Ascending aorta (tissue), 2 donors: ENCODE measurements at regions not wholly inside any gene's neighbourhood (a gene's known extent, or its start where the extent isn't known, plus 50 kb on each side); places are given as distances from the start of the nearest gene placed in this dataset.

Source experiments
- DNase-seq, 2 donors: peaks; one replicate each; pipeline ENCODE4 v3.0.0-alpha.2; 2019; ENCODE audit warnings: low spot score in 2 of 2
- H3K27ac ChIP-seq, 2 donors: fragments of 200-600 bp; sonication (generic); one replicate each; pipeline ENCODE4 v1.5.1; 2016 to 2017; ENCODE audit warnings: mild to moderate bottlenecking in 1 of 2
- H3K27me3 ChIP-seq: fragments of 200-600 bp; sonication (generic); one replicate; pipeline ENCODE4 v1.5.1; 2017
- H3K36me3 ChIP-seq, 2 donors: fragments of 200-600 bp; sonication (generic); one replicate each; pipeline ENCODE4 v1.5.1; 2016
- H3K4me1 ChIP-seq, 2 donors: fragments of 200-600 bp; sonication (generic); one replicate each; pipeline ENCODE4 v1.5.1; 2016 to 2017; ENCODE audit warnings: mild to moderate bottlenecking in 1 of 2
- H3K4me3 ChIP-seq, 2 donors: fragments of 200-600 bp; sonication (generic); one replicate each; pipeline ENCODE4 v1.5.1; 2016 to 2017; ENCODE audit warnings: mild to moderate bottlenecking in 1 of 2
- H3K9me3 ChIP-seq, 2 donors: fragments of 200-600 bp; sonication (generic); one replicate each; pipeline ENCODE4 v1.5.1; 2016
- intact Hi-C: fragments of 100-400 bp; cut with DNase I; formaldehyde crosslinking; loops from one replicate; pipeline ENCODE4 v1.15.1; 2023
- TF ChIP-seq, protein P1 (sequence below), 3 experiments: fragments of 200-600 bp in 2 of 3; fragments of 450-650 bp in 1 of 3; sonication (generic) in 2 of 3; IDR thresholded peaks; one replicate each; pipeline ENCODE4 v1.5.1; 2016 to 2019; ENCODE audit warnings: antibody characterized with exemption in 3 of 3, mild to moderate bottlenecking in 1 of 3, moderate library complexity in 1 of 3

- Histone ChIP-seq H3K27ac (no peak overlapping the region), H3K9me3 (no peaks in the 10 kb centered on the region), H3K4me1 (no peaks in the 10 kb centered on the region), H3K27me3 (no peaks in the 10 kb centered on the region), H3K36me3 (no peaks in the 10 kb centered on the region), H3K4me3 (no peak overlapping the region)
- intact Hi-C loops = no loop called here
- no peak for DNase-seq
- TF ChIP-seq, protein P1, sequence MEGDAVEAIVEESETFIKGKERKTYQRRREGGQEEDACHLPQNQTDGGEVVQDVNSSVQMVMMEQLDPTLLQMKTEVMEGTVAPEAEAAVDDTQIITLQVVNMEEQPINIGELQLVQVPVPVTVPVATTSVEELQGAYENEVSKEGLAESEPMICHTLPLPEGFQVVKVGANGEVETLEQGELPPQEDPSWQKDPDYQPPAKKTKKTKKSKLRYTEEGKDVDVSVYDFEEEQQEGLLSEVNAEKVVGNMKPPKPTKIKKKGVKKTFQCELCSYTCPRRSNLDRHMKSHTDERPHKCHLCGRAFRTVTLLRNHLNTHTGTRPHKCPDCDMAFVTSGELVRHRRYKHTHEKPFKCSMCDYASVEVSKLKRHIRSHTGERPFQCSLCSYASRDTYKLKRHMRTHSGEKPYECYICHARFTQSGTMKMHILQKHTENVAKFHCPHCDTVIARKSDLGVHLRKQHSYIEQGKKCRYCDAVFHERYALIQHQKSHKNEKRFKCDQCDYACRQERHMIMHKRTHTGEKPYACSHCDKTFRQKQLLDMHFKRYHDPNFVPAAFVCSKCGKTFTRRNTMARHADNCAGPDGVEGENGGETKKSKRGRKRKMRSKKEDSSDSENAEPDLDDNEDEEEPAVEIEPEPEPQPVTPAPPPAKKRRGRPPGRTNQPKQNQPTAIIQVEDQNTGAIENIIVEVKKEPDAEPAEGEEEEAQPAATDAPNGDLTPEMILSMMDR (IDR thresholded peaks at IDR 0.05) = no peak
These were observed 304.8 kb upstream of the ATP2B1 start for GRCh38 chr12:90013409-90013808.

GRCh38 chr12:90010089-90010488 is 301.5 kb upstream of the ATP2B1 start:
- H3K36me3 ChIP-seq = no peaks in the 10 kb centered on the region
- H3K27me3 ChIP-seq = no peaks in the 10 kb centered on the region
- no peak overlapping the region for H3K4me3 ChIP-seq
- H3K4me1 ChIP-seq = no peaks in the 10 kb centered on the region
- no peak for DNase-seq
- intact Hi-C loops = no loop called here
- no peak overlapping the region for H3K27ac ChIP-seq
- no peaks in the 10 kb centered on the region for H3K9me3 ChIP-seq
- TF ChIP-seq, protein P1 (IDR thresholded peaks at IDR 0.05) = no peak

DNA sequence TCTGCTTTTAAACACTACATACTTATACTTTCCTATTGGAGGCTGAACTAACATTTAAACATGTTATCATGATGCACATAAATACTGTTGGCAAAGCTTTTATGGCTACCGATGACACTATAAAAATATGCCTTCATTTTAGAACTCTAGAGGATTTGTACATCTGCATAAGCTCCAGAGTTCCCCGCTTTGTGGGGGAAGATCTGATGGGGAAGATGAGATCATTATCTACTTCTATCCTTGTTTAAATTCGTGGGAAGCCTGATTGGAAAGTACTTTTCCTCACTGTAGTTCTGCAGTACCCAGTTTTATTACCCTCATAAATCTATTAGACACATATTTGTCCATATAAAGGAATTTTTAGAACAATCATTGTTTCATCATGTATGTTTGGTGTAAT is 299.6 kb upstream of the ATP2B1 start:
- no peaks in the 10 kb centered on the region for H3K36me3 ChIP-seq
- H3K4me1 ChIP-seq = no peaks in the 10 kb centered on the region
- no peak overlapping the region for H3K27ac ChIP-seq
- no peak overlapping the region for H3K4me3 ChIP-seq
- intact Hi-C loops = no loop called here
- no peak for DNase-seq
- TF ChIP-seq, protein P1 (IDR thresholded peaks at IDR 0.05) = no peak
- no peaks in the 10 kb centered on the region for H3K9me3 ChIP-seq
- H3K27me3 ChIP-seq = no peaks in the 10 kb centered on the region

GRCh38 chr12:90004319-90005074 is 295.9 kb upstream of the ATP2B1 start:
- Histone ChIP-seq H3K27me3 (no peaks in the 10 kb centered on the region), H3K9me3 (no peaks in the 10 kb centered on the region), H3K36me3 (no peaks in the 10 kb centered on the region), H3K27ac (no peak overlapping the region), H3K4me1 (no peaks in the 10 kb centered on the region), H3K4me3 (no peak overlapping the region)
- intact Hi-C loops = no loop called here
- DNase-seq = no peak
- TF ChIP-seq, protein P1 (IDR thresholded peaks at IDR 0.05) = no peak

DNA sequence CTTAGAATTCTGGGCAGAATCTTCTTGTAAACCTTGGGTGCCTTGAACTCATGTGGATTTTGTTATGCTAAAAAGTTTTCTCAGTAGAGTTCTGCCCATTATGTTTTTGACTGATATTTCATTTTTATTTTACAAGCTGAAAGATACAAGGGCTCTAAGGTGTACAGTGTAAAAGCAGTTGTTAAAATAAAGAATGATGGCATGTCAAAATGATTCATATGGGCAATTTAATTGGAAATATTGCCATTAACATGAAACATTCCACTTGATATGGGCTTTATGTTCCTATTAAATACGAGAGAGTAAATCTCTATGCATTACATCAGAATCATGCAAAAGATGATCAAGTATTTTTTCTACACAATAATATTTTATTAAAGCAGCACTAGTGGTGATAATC is 295.1 kb upstream of the ATP2B1 start:
- no peaks in the 10 kb centered on the region for H3K4me1 ChIP-seq
- H3K4me3 ChIP-seq = no peak overlapping the region
- TF ChIP-seq, protein P1 (IDR thresholded peaks at IDR 0.05) = no peak
- no peak for DNase-seq
- H3K27me3 ChIP-seq = no peaks in the 10 kb centered on the region
- no peaks in the 10 kb centered on the region for H3K9me3 ChIP-seq
- intact Hi-C loops = no loop called here
- no peak overlapping the region for H3K27ac ChIP-seq
- no peaks in the 10 kb centered on the region for H3K36me3 ChIP-seq

GRCh38 chr12:90000721-90001120 is 292.1 kb upstream of the ATP2B1 start:
- no peaks in the 10 kb centered on the region for H3K4me1 ChIP-seq
- no peaks in the 10 kb centered on the region for H3K27me3 ChIP-seq
- H3K4me3 ChIP-seq = no peak overlapping the region
- intact Hi-C loops = no loop called here
- TF ChIP-seq, protein P1 (IDR thresholded peaks at IDR 0.05) = no peak
- H3K27ac ChIP-seq = no peak overlapping the region
- no peak for DNase-seq
- H3K9me3 ChIP-seq = no peaks in the 10 kb centered on the region
- no peaks in the 10 kb centered on the region for H3K36me3 ChIP-seq
